Daoy (cell line): ENCODE measurements at regions not wholly inside any gene's neighbourhood (a gene's known extent, or its start where the extent isn't known, plus 50 kb on each side); places are given as distances from the start of the nearest gene placed in this dataset.
"Not testable (repeated sequence)": the region's sequence is repeated elsewhere in the genome, so short reads cannot be mapped to it uniquely, and the experiment has no call there.

Source experiments
- DNase-seq: peaks from one replicate; pipeline ENCODE4 v3.0.0-alpha.2; 2015; ENCODE audit warnings: low read depth

DNA sequence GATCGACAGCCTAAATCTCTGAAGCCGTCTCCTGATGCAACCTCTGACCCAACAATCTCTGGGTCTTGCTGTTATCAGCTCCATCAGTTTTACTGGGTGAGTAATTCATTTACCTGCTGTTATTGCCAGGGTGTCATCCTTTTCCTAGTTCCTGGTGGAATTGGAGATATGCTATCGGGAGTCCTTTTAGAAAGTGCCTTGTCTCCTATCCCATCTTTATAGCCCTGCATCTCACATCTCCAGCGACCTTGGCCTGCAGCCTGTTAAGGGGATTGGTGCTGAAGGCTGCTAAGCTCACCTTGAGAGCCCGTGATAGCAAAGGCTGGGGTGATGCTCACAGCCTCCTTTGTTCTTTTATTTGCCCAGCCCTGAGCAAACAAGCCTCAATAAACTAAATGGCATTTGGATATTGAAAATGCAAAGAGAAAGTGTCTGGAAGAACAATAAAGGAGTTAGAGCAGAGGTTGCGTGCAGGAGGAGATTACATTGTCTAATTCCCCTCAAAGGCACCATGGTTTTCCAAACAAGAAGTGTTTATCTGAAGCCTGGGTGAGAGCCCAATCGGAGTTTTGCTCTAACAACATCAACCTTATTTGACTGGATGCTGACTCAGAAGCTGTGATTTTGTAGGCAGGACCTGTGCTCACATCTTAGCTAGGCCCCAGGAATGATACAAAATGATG is 101.8 kb downstream of the RPLP1 start:
- no peak for DNase-seq

DNA sequence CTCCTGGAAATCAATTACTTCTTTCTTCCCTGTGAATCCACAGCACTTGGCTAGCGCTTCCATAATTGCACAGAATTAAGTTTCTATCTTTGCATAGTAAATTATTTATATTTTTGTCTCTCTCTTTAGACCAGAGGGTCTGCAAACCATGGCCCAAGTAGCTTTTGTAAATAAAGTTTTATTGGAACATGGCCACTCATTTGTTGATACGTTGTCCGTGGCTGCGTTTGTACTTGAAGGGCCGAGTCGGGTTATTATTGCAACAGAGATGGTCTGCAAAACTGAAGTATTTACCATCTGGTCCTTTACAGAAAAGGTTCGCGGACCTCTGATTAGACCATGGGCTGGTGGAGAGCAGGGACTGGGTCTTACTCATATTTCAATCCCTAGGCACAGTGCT is 102.5 kb downstream of the RPLP1 start:
- no peak for DNase-seq

DNA sequence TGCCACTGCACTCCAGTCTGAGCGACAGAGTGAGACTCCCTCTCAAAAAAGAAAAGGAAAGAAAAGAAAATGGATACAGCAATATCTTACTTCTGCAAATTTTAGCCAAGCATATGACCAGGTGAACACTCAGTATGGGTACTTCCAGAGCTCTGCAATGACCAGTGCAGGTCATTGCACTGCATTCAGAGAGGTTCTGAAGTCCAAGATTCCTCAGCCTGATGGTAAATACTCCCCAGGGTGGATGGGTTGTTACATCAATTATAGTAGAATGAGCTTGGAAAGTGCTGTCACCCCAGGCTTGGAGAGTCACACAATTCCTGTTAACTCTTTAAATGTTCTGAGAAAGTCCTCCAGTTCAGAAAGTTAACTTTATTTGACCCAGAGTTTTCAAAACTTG is 103.7 kb downstream of the RPLP1 start:
- no peak for DNase-seq

DNA sequence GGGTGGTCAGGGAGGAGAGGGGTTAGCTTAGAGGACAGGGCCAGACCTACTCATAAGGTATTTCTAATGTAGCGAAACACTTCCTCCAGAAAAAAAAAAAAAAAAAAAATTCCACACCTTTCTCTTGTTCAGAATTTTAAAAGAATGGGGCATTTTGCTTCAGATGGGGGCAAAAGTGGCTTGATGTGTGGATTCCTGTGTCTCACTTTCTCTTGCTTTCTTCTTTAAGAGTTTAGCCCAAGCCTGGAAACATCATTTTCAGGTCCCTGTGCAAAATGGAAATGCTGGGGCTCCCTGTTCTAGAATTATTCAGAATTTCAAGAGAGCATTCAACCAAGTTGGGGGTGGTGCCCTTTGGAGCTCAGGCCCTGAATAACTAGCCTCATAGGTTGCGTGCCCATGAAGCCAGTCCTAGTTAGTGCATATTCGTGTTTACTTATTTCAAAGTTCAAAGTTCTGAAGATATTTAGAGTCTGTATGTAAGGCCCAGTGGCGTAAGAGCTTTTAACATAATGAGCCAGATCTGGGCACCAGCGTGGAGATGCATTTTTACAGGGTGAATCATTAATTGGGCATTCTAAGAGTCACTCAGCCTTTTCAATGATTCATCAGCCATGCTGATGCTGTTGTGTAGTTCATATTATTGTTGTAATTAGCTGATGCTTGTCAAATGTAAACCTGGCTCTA is 104.5 kb downstream of the RPLP1 start:
- peak; percentile 88 for DNase-seq

DNA sequence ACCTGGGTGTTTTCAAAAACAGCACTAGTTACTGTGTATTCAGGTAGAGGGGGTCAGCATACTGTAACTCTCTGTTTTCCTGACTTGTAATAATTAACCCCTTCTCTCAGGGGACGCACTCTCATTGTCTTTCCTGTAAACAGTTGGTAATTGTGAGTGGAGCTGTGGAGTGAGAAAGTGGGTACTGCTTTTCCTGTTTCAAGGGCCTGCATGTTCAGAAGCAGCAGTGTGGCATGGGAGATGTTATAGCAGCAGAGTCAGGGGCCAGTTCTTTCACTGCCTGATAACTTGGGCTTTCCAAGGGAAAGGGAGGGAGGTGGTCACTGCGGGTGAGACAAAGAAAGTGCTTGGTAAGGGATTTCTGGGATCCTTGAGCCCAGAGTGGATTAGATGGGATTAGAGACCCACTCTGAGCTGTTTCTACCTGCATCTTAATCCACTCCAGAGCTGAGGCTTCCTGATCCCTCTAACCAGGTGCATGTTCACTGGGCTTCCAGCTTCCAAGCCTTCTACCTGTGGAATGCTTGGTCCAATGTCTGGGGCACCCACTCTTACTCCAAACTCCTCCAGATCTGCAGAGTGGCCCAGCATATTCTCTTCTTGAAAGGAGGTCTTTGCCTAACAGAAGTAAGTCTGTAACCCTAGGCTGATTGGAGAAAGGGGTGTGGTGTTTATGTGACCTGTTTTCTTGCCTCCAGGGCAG is 105.2 kb downstream of the RPLP1 start:
- peak; percentile 6 for DNase-seq

DNA sequence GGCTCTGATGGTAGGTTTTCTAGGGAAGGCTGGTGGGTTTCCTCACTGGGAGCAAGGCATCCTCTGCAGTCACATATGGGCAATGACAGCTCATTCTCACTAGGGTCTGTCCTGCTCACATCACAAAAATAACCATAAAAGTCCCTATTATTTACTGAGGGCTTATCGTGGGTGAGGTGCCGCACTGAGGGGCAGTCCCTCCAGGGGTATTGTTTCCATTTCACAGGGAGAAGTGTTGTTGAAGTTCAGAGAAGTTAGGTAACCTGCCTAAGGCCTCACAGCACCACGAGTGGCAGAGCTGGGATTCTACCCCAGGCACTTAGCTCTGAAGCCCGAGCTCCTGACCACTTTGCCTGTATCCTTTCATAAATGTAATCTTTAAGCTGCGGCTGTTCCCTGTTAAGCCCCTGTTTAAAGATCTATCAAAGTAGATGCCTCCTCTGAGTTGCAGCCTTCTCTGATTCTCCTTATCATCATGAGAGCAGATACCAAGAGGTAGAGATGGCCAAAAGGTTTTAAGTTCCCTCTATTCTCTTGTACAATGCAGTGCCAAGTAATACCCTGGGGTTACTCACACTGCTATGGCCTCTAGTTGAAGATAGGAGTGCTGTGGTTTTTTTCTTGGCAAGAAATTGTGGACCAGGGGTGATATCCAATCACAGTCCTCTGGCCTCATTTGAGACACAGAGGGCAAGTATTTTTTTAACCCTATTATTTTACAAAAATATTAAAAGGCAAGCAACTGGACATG is 107.0 kb downstream of the RPLP1 start:
- DNase-seq = no peak

DNA sequence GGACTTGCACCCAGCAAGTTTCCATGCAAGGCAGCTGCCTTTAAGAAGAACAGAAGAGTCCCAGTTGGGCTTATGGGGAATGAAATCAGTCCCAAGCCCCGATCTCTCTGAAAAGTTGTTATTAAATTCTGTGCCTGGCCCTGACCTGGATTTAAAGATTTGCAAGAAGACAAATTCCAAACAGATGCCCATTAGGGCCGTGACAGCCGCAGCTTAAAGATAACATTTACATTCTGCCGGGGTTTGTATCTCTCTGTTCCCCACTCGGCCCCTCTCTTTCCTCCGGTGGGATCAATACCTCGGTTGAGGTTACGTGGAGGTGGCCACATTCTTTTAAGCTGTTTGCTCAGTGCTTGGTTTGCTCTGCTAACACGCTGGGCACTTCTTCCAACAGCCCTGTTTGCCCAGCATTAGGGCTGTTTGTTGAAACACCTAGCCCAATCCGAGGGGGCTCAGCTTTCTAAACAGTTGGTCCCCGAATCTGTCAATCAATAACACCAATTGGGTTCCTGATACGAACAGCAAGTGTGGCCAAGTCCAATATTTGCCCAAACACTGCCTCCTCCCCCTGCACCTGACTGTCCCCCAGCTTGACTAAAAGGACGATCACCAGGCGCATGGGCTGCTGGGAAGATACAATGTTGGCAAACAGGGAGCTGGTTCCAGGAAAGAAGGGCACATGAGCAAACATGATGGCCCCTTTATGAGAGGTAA is 108.6 kb downstream of the RPLP1 start:
- DNase-seq = no peak

GRCh38 chr15:69562116-69562515 is 109.5 kb downstream of the RPLP1 start:
- DNase-seq = no peak

DNA sequence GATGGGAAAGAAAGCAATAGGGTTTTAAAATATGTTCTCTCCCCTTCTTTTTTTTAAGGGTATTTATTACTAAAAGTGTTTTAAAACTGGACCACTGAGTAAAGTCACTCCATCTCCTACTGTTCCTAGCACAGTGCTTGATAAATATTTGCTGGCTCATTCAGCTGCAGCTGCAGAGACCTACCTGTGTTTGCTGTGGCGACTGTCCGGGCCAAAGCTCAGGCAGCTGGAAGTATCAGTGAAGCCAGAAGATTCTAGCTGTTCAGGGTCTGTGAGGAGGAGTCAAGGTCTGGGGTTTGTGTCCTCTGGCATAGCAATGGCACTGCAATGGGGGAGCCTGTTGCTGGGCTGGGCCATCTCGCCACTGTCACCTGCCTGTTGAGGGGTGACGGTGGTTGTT is 109.9 kb downstream of the RPLP1 start:
- no peak for DNase-seq

- no peak for DNase-seq
Measured at GRCh38 chr15:69565066-69565655, 112.5 kb downstream of the RPLP1 start.

- not testable (repeated sequence) for DNase-seq
Measured at GRCh38 chr15:69567238-69567760, 114.7 kb downstream of the RPLP1 start.

- peak; percentile 78 for DNase-seq
Measured at GRCh38 chr15:69568173-69569009, 115.8 kb downstream of the RPLP1 start.

DNA sequence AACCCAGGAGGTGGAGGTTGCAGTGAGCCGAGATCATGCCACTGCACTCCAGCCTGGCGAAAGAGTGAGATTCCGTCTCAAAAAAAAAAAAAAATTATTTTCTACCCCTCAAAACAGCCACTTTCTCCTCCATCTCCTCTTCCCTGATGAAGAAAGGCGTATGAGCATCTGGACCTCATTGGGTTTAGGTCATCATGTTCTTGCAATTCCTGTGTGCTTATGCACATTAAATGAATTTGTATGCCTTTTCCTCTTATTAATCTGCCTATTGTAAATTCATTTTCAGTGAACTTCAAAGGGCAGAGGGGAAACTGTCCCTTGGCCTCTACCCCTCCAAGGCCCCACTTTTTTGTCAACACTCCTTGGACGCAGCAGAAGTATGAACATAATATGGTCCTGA is 117.8 kb downstream of the RPLP1 start:
- DNase-seq = no peak

- DNase-seq = no peak
Measured at GRCh38 chr15:69570997-69571396, 118.4 kb downstream of the RPLP1 start.

DNA sequence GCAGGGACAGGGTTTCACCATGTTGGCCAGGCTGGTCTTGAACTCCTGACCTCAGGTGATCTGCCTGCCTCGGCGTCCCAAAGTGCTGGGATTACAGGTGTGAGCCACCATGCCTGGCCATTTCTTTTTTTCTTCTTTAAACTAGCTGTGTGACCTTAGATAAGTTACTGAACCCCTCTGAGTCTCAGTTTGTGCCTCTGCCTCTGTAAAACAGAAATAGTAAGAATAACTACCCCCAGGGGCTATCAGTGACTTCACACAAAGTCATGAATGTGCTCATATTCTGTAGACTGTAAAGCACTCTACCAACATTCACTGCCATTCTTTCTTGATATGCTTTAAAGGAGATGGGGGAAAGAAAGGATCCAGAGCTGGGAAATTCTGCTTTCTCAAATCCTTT is 120.7 kb downstream of the RPLP1 start:
- DNase-seq = not testable (repeated sequence)

- peak; percentile 29 for DNase-seq
Measured at GRCh38 chr15:69573815-69574475, 121.3 kb downstream of the RPLP1 start.

DNA sequence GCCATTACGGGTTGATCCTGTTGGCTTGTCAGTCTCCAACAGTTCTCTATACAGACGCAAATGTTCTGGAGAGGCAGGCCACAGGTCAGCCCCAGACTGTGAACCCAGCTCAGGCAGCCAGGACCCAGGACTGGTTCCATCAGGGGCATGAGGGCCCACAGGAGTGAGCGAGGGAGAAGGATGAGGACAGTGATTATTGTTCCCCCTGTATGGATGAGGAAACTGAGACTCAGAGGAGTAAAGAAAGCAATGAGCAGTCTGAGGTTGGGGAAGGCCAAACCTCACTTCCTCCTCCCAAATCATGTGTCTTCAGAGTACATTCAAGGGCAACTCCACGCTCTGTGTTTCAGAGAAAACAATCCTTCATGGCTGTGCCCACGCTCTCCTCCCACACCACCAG is 121.9 kb downstream of the RPLP1 start:
- DNase-seq = no peak

- DNase-seq = no peak
Measured at GRCh38 chr15:69575387-69575786, 122.8 kb downstream of the RPLP1 start.

DNA sequence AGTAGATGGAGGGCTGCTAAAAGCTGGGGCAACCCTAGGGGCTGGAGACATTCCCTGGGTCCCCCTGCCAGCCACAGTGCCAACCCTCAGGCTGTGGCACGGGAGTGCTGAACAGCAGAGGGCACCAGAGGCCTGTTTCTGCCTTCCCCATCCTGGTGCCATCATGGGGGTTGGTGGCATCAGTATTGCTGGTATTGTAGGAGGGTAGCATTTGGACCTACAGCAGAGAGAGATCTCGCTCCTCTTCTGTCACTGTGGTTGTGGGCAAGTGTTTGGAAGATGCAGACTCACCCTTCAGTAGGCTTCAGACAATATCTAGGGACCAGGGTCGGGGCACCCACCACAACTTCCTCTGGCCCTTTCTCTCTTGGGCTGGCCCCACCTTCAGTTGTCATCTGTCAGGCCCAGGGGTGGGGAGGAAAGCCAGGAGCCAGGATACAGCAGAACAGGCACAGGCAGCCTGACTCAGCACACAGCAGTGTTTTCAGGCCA is 123.5 kb downstream of the RPLP1 start:
- peak; percentile 70 for DNase-seq
